NCI-H446 (cell line): ENCODE measurements at regions not wholly inside any gene's neighbourhood (a gene's known extent, or its start where the extent isn't known, plus 50 kb on each side); places are given as distances from the start of the nearest gene placed in this dataset.

Source experiments
- DNase-seq, 2 experiments: peaks; one replicate each; lab custom pipeline; 2025; lab: John Stamatoyannopoulos, UW

DNA sequence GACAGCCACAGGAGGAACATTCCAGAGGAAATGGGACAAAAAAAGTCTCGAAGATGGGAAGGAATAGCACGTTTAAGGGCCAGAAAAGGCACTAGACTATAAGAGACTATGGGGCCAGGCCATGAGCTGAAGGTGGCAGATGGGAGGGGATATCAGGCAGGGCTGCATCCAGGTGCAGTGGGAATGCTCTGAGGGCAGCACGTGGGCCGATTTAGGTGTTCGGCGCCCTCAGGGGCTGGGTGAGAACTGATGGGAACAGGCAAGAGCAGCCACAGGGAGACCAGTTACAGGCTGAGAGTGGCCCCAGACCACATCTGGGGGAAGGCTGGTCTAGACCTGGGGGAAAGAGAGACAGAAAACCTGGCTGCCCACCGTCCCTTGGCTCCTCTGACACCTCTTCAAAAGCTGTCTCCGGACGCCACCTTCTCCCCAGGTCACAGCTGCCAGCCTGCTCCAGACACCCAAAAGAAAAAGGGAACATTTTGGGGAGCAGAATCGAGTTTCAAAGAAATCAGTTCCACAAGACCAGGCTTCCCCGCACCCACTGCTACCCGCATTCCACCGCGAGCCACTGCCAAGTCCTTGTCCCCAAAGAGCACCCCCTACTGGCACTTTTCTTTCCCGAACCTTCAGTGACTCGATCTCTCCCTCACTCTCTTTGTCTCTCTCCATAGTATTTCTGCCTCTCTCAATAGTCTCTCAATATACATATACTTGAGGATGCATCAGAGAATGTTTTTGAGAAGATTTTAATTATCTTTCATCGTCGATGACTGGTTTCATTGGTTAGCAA is 190.1 kb upstream of the AGAP1 start:
- DNase-seq: no peak

DNA sequence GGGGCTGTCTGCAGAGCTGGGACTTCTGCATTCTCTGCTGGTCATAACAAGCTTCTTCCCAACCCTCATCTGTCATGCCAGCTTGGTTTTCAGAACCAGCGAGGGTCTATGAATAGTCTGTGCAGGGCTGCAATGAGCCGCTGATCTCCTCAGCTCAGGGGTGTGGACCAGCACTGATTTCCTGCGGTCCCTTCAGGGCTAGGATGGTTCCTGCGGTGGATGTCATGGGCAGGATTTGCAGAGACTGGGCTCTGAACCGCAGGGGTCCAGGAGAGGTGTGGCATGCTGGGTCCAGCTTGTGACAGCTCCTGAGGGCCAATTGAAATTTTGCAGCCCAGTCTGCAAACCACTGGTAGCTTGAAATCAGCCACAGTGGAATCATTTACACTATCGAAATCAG is 188.2 kb upstream of the AGAP1 start:
- no peak for DNase-seq

GRCh38 chr2:235311044-235311443 is 182.8 kb upstream of the AGAP1 start:
- no peak for DNase-seq

DNA sequence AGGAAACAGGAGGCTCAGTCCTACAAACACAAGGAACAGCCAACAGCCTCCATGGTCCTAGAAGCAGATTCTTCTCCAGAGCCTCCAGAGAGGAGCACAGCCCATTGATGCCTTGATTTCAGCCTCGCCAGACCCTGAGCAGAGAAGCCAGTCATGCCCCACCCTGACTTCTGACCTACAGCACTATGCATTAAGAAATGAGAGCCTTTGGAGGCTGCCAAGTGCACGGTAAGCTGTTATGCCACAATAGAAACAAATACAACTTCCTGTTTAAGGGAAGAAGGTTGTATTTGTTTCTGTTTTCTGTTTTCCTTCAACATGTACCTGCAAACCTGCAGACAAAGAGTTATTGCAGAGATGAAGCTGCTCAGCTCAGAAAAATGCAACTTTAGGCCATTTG is 181.3 kb upstream of the AGAP1 start:
- no peak for DNase-seq

DNA sequence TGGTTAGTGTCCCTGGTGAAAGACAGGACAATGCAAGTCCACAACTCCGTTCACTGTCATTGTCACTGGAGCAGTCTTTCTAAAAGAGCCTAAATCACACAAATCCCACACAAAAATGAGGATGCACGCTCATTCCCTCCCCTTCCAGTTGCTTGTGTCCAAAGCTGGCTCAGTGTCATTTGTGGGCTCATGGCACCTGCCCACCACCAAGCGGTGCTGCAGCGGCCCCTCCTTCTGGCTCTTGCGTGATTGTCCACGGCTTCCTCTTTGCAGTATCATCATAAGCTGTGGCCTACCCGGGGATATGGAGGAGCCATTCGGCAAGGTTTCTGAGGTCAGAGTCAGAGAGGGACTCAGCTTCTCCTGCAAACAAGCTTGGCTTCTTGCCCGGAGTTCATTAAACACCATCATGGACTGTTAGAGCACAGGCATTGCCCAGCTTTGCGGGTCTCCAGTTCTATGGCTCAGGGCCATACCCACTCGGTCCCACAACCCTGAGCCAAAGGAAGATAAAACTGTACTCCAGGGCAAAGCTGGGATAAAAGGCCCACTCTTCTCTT is 179.4 kb upstream of the AGAP1 start:
- DNase-seq: peak in 1 of 2 experiments; percentile 43

- no peak for DNase-seq
These were observed 174.7 kb upstream of the AGAP1 start for GRCh38 chr2:235319095-235319494.

GRCh38 chr2:235320326-235320725 is 173.5 kb upstream of the AGAP1 start:
- no peak for DNase-seq

DNA sequence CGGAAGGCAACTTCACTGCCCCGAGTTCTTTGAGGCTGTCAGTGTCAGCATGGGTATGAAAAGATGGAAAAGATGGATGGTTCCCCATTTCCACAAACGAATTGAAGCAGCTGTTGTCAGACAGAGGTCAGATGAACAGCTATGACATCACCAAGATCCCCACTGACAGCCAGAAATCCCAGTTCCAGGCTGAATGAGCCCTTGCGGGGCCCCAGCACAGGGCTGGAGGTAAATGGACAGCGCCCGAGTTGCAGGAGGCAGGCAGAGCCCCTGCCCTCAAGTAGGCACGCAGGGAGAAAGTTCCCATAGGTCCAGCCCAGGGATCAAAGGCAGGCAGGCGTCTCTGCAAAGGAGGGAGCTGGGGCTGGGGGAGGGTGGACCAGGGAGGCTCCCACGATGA is 169.5 kb upstream of the AGAP1 start:
- DNase-seq: no peak

- DNase-seq: no peak
These were observed 168.7 kb upstream of the AGAP1 start for GRCh38 chr2:235325151-235325550.

DNA sequence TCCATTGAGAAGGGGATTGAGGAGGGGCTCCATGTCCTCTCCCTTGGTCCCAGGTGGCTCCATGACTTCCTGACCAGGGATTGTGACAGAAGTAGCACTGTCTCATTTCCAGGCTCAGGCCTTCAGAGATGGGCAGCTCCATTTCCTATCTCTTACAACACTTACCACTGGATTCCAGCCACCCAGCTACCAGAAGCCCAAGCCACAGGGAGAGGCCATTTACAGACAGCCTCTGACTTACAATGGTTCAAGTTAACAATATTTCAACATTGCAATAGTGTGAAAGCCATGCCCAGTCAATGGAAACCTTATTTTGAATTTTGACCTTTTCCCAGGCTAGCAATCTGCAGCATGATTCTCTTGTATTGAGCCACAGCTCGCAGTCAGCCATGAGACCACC is 164.9 kb upstream of the AGAP1 start:
- DNase-seq: no peak

- DNase-seq: peak in 1 of 2 experiments; percentile 22
These were observed 162.9 kb upstream of the AGAP1 start for GRCh38 chr2:235330775-235331451.

DNA sequence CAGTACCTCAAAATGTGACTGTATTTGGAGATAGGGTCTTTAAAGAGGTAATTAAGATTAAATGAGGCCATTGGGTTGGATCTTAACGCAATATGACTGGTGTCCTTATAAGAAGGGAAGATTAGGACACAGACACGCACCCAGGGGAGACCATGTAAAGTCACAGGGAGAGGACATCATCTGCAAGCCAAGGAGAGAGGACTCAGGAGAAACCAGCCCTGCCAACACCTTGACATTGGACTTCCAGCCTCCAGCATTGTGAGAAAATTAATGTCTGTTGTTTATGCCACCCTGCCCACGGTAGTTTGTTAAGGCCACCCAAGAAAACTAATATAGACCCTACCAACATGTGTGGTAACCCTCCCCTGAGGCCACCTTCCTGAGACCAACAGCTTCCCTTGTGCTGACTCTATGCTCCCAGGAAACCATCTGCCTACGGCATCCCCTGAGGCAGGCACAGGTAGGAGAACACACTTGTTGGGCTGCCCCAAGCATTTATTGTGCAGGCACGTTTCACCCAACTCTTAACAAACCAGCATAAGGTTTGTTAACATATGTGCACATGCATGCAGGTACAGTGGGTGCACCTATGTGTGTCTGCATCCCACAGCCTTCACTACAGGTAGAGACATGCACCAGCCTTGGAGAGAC is 161.5 kb upstream of the AGAP1 start:
- no peak for DNase-seq

DNA sequence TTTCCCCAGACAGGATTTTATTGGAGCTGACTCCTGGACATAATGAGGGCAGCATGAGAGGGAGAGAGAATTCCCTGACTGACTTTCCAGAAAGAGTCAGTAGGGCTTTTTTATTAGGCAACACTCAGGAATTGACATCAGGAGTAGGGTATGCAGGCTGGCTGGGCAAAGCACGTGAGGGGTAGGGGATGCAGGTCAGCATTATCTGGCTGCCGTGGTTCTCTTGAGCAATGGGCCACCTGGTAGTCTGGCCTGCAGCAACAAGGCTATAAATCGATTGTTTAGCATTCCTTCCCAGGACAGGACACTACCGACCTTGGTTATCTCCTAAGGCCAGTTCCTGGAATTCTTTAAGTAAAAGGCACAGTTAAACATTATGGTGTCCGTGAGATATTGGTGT is 160.8 kb upstream of the AGAP1 start:
- DNase-seq: no peak

GRCh38 chr2:235334179-235334578 is 159.7 kb upstream of the AGAP1 start:
- DNase-seq: no peak

GRCh38 chr2:235343156-235343774 is 150.6 kb upstream of the AGAP1 start:
- DNase-seq: no peak

- no peak for DNase-seq
These were observed 150.0 kb upstream of the AGAP1 start for GRCh38 chr2:235343869-235344268.

DNA sequence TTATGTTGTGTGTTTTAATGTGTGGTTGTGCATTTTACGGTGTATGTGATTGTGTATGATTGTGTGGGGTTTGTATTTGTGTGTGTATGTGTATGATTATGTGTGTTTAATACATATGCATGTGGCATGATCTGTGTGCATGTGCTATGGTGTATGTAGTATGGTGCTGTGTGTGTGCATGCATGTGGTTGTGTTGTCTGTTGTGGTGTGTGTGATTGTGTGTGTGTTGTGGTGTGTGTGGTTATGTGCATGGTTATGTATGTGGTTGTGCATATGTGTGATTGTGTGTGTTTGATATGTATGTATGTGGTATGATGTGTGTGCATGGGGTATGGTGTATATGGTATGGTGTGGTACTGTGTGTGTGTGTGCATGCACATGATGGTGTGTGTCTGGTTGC is 148.1 kb upstream of the AGAP1 start:
- no peak for DNase-seq

DNA sequence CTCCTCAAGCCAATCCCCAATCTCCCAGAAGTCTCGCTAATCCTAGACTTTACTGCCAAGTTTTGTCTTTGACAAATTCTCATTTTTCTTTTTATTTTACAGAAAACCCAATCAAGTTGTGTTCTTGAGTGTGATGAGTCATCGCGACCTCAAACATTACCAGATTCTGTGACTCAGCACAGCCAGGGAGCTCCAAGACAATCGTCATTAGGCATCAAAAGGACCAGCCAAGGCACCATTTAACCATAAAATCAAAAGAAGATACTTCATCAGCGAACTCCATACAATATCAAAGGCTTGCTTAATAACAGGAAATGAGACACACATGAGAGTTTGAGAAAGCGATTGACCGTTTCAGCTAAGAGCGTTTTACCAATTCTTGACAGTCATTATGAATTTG is 146.2 kb upstream of the AGAP1 start:
- no peak for DNase-seq

GRCh38 chr2:235348329-235348728 is 145.5 kb upstream of the AGAP1 start:
- no peak for DNase-seq

DNA sequence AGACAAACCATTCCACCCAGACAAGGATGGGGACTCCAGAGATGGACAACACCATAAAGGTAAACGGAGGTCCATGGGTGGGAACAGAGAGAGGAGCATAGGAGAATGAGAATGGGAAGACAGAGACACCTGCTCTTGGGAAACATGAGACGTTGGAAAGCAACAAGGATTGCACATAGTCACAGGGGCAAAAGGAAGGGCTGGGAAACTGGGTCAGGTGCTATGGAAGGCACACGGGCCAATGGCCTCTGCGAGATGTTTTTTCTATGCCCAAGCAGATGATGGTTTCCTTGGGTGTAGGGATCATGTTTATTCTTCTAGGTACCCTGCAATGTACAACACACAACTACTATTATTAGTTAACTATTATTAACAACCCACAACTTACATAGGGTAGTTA is 143.6 kb upstream of the AGAP1 start:
- no peak for DNase-seq

DNA sequence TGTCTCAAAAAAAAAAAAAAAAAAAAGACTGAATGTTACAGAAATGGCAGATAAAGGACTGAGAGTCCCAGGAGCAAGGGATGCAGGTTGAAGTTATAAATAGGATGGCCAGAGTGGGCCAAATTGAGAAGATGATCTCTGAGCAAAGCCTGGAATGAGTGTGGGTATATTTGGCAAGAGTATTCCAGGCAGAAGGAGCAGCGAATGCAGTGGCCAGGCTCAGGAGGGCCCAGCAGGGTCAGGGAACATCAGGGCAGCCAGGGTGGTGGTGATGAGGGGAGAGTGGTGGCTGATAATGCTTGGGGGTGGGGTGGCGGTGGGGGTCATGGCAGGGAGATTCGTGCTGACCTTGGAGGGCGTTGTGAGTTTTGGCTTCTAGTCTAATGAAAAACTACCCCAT is 141.3 kb upstream of the AGAP1 start:
- no peak for DNase-seq

- no peak for DNase-seq
These were observed 136.0 kb upstream of the AGAP1 start for GRCh38 chr2:235357881-235358280.
